ENCODE measurements at regions not wholly inside any gene's neighbourhood (a gene's known extent, or its start where the extent isn't known, plus 50 kb on each side); places are given as distances from the start of the nearest gene placed in this dataset.
"Not testable (repeated sequence)": the region's sequence is repeated elsewhere in the genome, so short reads cannot be mapped to it uniquely, and the experiment has no call there.

- in situ Hi-C loops (cut with HindIII; ENCODE audit: low sequenced_read_pairs) = no loop called here
- H3K4me3 ChIP-seq (ENCODE audit: low read depth, low read length) = no peak overlapping the region
- DNase-seq (ENCODE audit: low read depth, low spot score) = no peak
- TF ChIP-seq CTCF (IDR thresholded peaks at IDR 0.05; ENCODE audit: low read depth, low read length) = no peak
Observed at GRCh38 chr1:119266858-119267257, 101.7 kb upstream of the HAO2 start.

- H3K4me3 ChIP-seq (ENCODE audit: low read depth, low read length); in situ Hi-C loops (cut with HindIII; ENCODE audit: low sequenced_read_pairs); DNase-seq (ENCODE audit: low read depth, low spot score): not testable (repeated sequence)
Observed at GRCh38 chr1:119267288-119267687, 101.3 kb upstream of the HAO2 start.

GRCh38 chr1:119268879-119269278, 99.7 kb upstream of the HAO2 start:
- no peak for TF ChIP-seq CTCF (IDR thresholded peaks at IDR 0.05; ENCODE audit: low read depth, low read length)
- DNase-seq (ENCODE audit: low read depth, low spot score) = no peak
- H3K4me3 ChIP-seq (ENCODE audit: low read depth, low read length) = no peak overlapping the region
- in situ Hi-C loops (cut with HindIII; ENCODE audit: low sequenced_read_pairs) = no loop called here

GRCh38 chr1:119275145-119276134, 93.1 kb upstream of the HAO2 start:
- in situ Hi-C loops (cut with HindIII; ENCODE audit: low sequenced_read_pairs) = no loop called here

GRCh38 chr1:119276558-119276957, 92.0 kb upstream of the HAO2 start:
- no peak overlapping the region for H3K4me3 ChIP-seq (ENCODE audit: low read depth, low read length)
- no peak for DNase-seq (ENCODE audit: low read depth, low spot score)
- in situ Hi-C loops (cut with HindIII; ENCODE audit: low sequenced_read_pairs) = no loop called here
- TF ChIP-seq CTCF (IDR thresholded peaks at IDR 0.05; ENCODE audit: low read depth, low read length) = no peak

More at GRCh38 chr1:119275145-119276134, 93.1 kb upstream of the HAO2 start:
- peak; percentile 68 for DNase-seq (ENCODE audit: low read depth, low spot score)
- TF ChIP-seq CTCF (IDR thresholded peaks at IDR 0.05; ENCODE audit: low read depth, low read length) = peak; percentile 94
- no peak overlapping the region for H3K4me3 ChIP-seq (ENCODE audit: low read depth, low read length)

GRCh38 chr1:119279456-119280381, 88.9 kb upstream of the HAO2 start:
- H3K4me3 ChIP-seq (ENCODE audit: low read depth, low read length) = no peak overlapping the region
- in situ Hi-C loops (cut with HindIII; ENCODE audit: low sequenced_read_pairs) = no loop called here
- TF ChIP-seq CTCF (IDR thresholded peaks at IDR 0.05; ENCODE audit: low read depth, low read length) = no peak
- peak; percentile 82 for DNase-seq (ENCODE audit: low read depth, low spot score)

All from astrocyte of the spinal cord (primary cell).